HCT116 (cell line): ENCODE measurements at regions not wholly inside any gene's neighbourhood (a gene's known extent, or its start where the extent isn't known, plus 50 kb on each side); places are given as distances from the start of the nearest gene placed in this dataset.
"Not testable (repeated sequence)": the region's sequence is repeated elsewhere in the genome, so short reads cannot be mapped to it uniquely, and the experiment has no call there.

Experiments used
- CTCF ChIP-seq, 3 experiments: fragments of 200-600 bp in 1 of 3; sonication (generic) in 1 of 3; IDR thresholded peaks in 2 of 3; conservative IDR thresholded peaks in 1 of 3; 2 replicates each; pipeline ENCODE4 v1.5.1; 2012 to 2017; ENCODE audit warnings: low read depth in 2 of 3, low read length in 2 of 3, antibody characterized with exemption in 1 of 3, borderline replicate concordance in 1 of 3, control low read depth in 1 of 3, mild to moderate bottlenecking in 1 of 3, mixed read lengths in 1 of 3, mixed run types in 1 of 3, moderate library complexity in 1 of 3; ENCODE audit not compliant: insufficient read depth in 1 of 3
- EGR1 ChIP-seq: IDR thresholded peaks from 2 replicates; pipeline ENCODE4 v1.6.1; 2012; ENCODE audit warnings: low read depth
- EZH2 ChIP-seq: fragments of 200-600 bp; sonication (generic); IDR thresholded peaks from 2 replicates; pipeline ENCODE4 v1.6.1; 2017; ENCODE audit warnings: antibody characterized with exemption, mixed run types
- RAD21 ChIP-seq: IDR thresholded peaks from 2 replicates; pipeline ENCODE4 v1.6.1; 2012; ENCODE audit warnings: low read depth, mild to moderate bottlenecking
- REST ChIP-seq: IDR thresholded peaks from 2 replicates; pipeline ENCODE4 v1.6.1; 2012; ENCODE audit warnings: low read depth
- TF ChIP-seq, protein P1 (sequence below): IDR thresholded peaks from 2 replicates; pipeline ENCODE4 v1.6.1; 2012

GRCh38 chrX:41017785-41018184 lies 67.5 kb upstream of the USP9X start:
- TF ChIP-seq EZH2; CTCF (IDR thresholded peaks at IDR 0.05 in 2 of 3, conservative IDR thresholded peaks at IDR 0.05 in 1 of 3; ENCODE audit: borderline replicate concordance in 1 of 3, insufficient read depth in 1 of 3, low read depth in 2 of 3, low read length in 2 of 3); EGR1; REST; RAD21: not testable (repeated sequence)
- TF ChIP-seq, protein P1, sequence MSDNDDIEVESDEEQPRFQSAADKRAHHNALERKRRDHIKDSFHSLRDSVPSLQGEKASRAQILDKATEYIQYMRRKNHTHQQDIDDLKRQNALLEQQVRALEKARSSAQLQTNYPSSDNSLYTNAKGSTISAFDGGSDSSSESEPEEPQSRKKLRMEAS = not testable (repeated sequence)
